Activated naive CD8-positive, alpha-beta T cell treated with anti-CD3 and anti-CD28 coated beads for 36 hours (primary cell): ENCODE measurements at regions not wholly inside any gene's neighbourhood (a gene's known extent, or its start where the extent isn't known, plus 50 kb on each side); places are given as distances from the start of the nearest gene placed in this dataset.
"Not testable (repeated sequence)": the region's sequence is repeated elsewhere in the genome, so short reads cannot be mapped to it uniquely, and the experiment has no call there.

Source experiments
- DNase-seq: peaks from one replicate; pipeline ENCODE4 v3.0.0; 2021
- H3K27ac Mint-ChIP-seq: one replicate; pipeline ENCODE4 v1.8.0; 2022; ENCODE audit warnings: mild to moderate bottlenecking, moderate library complexity, mixed read lengths
- H3K27me3 Mint-ChIP-seq: one replicate; pipeline ENCODE4 v1.8.0; 2022; ENCODE audit warnings: mild to moderate bottlenecking, mixed read lengths
- H3K36me3 Mint-ChIP-seq: one replicate; pipeline ENCODE4 v1.8.0; 2021; ENCODE audit warnings: mild to moderate bottlenecking, mixed read lengths
- H3K4me1 Mint-ChIP-seq: one replicate; pipeline ENCODE4 v1.8.0; 2021; ENCODE audit warnings: mixed read lengths
- H3K4me3 Mint-ChIP-seq: one replicate; pipeline ENCODE4 v1.8.0; 2022; ENCODE audit warnings: mild to moderate bottlenecking, moderate library complexity, mixed read lengths
- H3K9me3 Mint-ChIP-seq: one replicate; pipeline ENCODE4 v1.8.0; 2022; ENCODE audit warnings: mixed read lengths

DNA sequence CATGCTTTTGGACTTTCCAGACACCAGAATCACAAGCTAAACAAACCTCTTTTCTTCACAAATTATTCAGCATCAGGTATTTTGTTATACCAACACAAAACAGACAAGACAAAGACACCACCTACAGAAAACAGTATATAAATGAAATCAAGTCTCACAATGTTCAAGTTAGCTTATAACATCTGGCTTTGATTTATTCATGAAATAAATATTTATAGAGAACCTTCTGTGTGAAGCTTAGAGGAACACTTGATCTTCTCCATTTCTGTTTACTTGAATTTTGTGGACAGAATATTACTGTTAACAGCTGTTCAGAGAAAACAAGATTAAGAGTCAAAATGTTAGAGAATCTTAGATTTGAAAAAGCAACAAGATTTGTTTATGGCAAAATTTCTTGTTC lies 137.4 kb upstream of the PRR16 start:
- Mint-ChIP-seq H3K36me3 (no peaks in the 10 kb centered on the region), H3K27ac (no peak overlapping the region), H3K9me3 (peaks cover 5% of the 10 kb centered on the region), H3K4me1 (no peaks in the 10 kb centered on the region), H3K4me3 (no peak overlapping the region), H3K27me3 (no peaks in the 10 kb centered on the region)
- DNase-seq: no peak

DNA sequence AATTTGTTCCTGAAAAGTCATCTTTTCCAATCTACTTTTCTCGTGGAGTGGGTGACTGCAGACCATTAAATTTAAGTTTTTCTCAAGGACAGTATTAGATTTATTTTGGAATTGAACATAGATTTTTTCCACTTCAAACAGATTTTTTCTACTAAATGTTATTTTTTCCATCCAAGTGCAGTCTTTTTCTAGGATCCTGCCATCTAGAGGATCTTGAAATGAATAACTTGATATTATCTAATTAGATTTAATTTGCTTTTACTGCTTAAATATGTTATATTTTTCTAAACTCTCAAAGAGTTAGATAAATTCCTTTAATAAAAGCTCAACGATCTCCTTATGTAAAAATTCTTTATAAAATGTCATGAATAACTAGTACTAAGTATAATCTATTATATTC lies 136.9 kb upstream of the PRR16 start:
- DNase-seq: no peak
- Mint-ChIP-seq H3K36me3 (no peaks in the 10 kb centered on the region), H3K9me3 (peaks cover 5% of the 10 kb centered on the region), H3K27me3 (no peaks in the 10 kb centered on the region), H3K4me1 (no peaks in the 10 kb centered on the region), H3K4me3 (no peak overlapping the region), H3K27ac (no peak overlapping the region)

DNA sequence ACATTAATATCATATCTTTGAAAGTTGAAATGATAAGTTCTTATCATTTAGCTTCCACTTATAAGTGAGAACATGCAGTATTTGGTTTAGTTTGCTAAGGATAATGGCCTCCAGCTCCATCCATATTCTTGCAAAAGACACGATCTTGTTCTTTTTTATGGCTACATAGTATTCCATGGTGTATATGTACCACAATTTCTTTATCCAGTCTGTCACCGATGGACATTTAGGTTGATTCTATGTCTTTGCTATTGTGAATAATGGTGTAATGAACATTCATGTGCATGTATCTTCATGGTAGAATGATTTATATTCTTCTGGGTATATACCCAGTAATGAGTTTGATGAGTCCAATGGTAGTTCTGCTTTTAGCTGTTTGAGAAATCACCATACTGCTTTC lies 135.0 kb upstream of the PRR16 start:
- no peaks in the 10 kb centered on the region for H3K36me3 Mint-ChIP-seq
- DNase-seq: no peak
- H3K27me3 Mint-ChIP-seq: no peaks in the 10 kb centered on the region
- no peaks in the 10 kb centered on the region for H3K4me1 Mint-ChIP-seq
- H3K4me3 Mint-ChIP-seq: no peak overlapping the region
- H3K9me3 Mint-ChIP-seq: peaks cover 5% of the 10 kb centered on the region
- H3K27ac Mint-ChIP-seq: no peak overlapping the region

DNA sequence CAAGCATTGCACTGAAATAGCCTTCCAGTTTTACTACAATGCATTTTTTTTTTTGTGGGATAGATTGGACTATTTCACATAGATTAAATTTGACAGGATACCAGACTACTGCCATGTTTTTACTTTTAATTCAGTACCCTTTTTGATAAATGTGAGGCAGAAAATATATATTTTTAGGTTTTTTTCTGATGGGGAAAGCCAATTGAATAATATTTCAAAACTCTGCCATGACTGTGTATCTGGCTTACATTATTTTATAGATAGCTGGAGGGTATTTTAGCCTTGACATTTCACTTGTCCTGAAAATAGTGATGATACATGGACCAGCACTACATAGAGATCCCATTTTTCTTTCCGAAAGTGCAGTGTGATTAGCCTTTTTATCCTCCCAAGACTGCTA lies 133.5 kb upstream of the PRR16 start:
- H3K27ac Mint-ChIP-seq: no peak overlapping the region
- peaks cover 5% of the 10 kb centered on the region for H3K9me3 Mint-ChIP-seq
- H3K4me3 Mint-ChIP-seq: no peak overlapping the region
- no peak for DNase-seq
- no peaks in the 10 kb centered on the region for H3K36me3 Mint-ChIP-seq
- H3K27me3 Mint-ChIP-seq: no peaks in the 10 kb centered on the region
- H3K4me1 Mint-ChIP-seq: no peaks in the 10 kb centered on the region

DNA sequence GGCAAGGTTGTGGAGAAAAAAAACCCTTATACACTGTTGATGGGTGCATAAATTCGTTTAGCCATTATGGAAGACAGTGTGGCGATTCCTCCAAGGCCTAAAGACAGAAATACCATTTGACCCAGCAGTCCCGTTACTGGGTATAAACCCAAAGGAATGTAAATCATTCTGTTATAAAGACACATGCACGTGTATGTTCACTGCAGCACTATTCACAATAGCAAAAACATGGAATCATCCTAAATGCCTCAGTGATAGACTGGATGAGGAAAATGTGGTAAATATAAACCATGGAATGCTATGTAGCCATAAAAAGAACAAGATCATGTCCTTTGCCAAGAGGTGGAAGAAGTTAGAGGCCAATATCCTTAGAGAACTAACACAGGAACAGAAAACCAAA lies 119.9 kb upstream of the PRR16 start:
- Mint-ChIP-seq H3K36me3 (no peaks in the 10 kb centered on the region), H3K4me3 (no peak overlapping the region), H3K9me3 (no peaks in the 10 kb centered on the region), H3K27ac (no peak overlapping the region), H3K4me1 (no peaks in the 10 kb centered on the region), H3K27me3 (no peaks in the 10 kb centered on the region)
- no peak for DNase-seq

DNA sequence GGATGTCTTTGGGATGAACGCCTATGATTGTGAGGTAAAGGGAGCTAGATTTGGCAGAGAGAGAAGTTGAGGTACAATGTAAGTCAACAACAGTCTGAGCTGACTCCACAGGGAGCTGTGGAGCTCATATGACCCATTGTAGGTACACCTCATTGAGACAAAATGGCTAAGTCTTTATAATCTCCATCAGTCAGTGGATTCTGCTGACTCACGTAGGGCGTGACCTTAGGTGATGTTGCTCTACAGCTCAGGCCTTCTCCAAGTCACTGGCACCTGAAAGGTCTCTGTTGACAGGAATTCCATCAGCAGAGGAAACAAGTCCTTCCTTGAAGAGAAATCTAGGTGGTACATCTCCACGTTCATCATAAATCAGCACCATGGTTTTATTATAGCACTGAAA lies 118.2 kb upstream of the PRR16 start:
- H3K27ac Mint-ChIP-seq: no peak overlapping the region
- peaks cover 1% of the 10 kb centered on the region for H3K9me3 Mint-ChIP-seq
- H3K27me3 Mint-ChIP-seq: no peaks in the 10 kb centered on the region
- no peak for DNase-seq
- no peak overlapping the region for H3K4me3 Mint-ChIP-seq
- H3K4me1 Mint-ChIP-seq: no peaks in the 10 kb centered on the region
- H3K36me3 Mint-ChIP-seq: no peaks in the 10 kb centered on the region

DNA sequence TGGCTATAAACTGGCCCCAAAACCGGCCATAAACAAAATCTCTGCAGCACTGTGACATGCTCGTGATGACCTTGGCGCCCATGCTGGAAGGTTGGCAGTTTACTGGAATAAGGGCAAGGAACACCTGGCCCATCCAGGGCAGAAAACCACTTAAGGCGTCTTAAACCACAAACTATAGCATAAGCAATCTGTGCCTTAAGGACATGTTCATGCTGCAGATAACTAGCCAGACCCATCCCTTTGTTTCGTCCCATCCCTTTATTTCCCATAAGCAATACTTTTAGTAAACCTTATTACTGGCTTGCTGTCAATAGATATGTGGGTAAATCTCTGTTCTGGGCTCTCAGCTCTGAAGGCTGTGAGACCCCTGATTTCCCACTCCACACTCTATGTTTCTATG lies 113.0 kb upstream of the PRR16 start:
- DNase-seq, H3K27ac Mint-ChIP-seq, H3K36me3 Mint-ChIP-seq, H3K4me1 Mint-ChIP-seq, H3K9me3 Mint-ChIP-seq, H3K27me3 Mint-ChIP-seq, H3K4me3 Mint-ChIP-seq: not testable (repeated sequence)

DNA sequence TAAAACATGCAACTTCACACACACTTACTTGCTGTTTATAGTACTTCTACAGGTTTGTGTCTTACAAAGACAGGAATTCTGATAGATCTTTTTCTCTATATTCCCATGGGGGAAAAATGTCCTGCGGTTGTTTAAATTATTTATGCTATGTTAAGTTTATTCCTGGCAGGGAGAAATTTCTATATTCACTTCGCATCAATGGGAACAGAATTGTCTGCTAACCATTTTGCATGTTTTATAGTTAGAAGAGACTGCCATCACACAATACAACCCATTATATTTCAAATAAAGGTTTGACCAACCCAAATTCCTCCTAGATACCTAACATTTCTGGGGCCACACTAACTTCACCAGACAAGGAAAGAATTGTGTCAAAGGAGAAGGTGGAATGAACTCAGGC lies 110.0 kb upstream of the PRR16 start:
- no peaks in the 10 kb centered on the region for H3K27me3 Mint-ChIP-seq
- H3K27ac Mint-ChIP-seq: no peak overlapping the region
- H3K4me3 Mint-ChIP-seq: no peak overlapping the region
- DNase-seq: no peak
- H3K4me1 Mint-ChIP-seq: no peaks in the 10 kb centered on the region
- H3K36me3 Mint-ChIP-seq: no peaks in the 10 kb centered on the region
- H3K9me3 Mint-ChIP-seq: peaks cover 4% of the 10 kb centered on the region

DNA sequence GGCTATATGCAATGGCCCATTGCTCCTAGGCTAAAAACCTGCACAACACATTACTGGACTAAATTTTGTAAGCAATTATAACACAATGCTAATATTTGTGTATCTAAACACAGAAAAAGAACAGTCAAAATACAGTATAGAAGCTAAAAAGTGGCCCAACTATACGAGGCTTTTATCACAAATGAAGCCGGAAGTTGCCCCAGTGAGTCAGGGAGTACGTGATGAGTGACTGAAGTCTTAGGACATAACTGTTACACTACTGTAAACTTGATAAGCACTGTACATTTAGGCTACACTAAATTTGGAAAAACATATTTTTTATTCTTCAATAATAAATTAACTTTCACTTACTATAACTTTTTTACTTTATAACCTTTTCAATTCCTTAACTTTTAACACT lies 105.2 kb upstream of the PRR16 start:
- no peaks in the 10 kb centered on the region for H3K9me3 Mint-ChIP-seq
- no peak overlapping the region for H3K4me3 Mint-ChIP-seq
- no peaks in the 10 kb centered on the region for H3K36me3 Mint-ChIP-seq
- no peak for DNase-seq
- no peak overlapping the region for H3K27ac Mint-ChIP-seq
- H3K27me3 Mint-ChIP-seq: no peaks in the 10 kb centered on the region
- H3K4me1 Mint-ChIP-seq: no peaks in the 10 kb centered on the region

DNA sequence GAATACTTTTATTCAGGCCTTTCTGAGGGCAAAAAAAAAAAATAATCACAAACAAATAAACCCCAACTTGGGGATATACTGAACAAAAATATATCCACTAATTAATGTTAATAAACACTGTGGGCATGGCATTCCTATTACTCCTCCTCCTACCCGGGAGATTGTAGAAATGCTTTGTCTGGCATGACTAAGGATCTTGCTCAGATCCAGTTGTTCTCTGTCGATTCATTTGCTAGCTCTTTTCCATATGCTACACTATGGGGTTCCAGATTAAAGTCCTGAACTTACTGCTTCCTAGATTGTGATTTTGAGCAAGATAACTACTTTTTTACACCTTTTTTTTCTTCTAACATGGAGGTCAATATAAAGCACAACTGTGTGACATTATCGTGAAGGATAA lies 102.2 kb upstream of the PRR16 start:
- DNase-seq: no peak
- no peak overlapping the region for H3K4me3 Mint-ChIP-seq
- H3K4me1 Mint-ChIP-seq: no peaks in the 10 kb centered on the region
- no peaks in the 10 kb centered on the region for H3K9me3 Mint-ChIP-seq
- no peaks in the 10 kb centered on the region for H3K36me3 Mint-ChIP-seq
- H3K27ac Mint-ChIP-seq: no peak overlapping the region
- no peaks in the 10 kb centered on the region for H3K27me3 Mint-ChIP-seq

DNA sequence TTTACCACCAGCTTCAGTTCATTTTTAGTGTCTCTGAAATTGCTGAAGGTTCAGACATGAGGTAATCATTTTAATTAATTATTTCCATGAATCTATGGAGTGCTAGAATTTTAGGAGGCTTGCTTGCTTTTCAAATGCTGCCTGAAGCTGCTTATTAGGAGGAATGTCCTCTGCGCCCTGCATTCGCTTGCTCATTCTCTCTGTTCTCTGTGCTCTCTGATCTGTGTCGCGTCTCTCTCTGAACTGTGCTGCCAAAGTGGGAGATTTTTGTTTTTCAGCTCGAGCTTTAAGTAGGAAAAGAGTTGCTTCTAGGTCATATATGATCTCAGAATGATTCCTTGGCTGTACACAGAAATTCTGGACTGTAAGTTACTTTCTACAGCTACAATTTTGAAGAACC lies 101.7 kb upstream of the PRR16 start:
- no peaks in the 10 kb centered on the region for H3K36me3 Mint-ChIP-seq
- H3K9me3 Mint-ChIP-seq: no peaks in the 10 kb centered on the region
- no peak overlapping the region for H3K27ac Mint-ChIP-seq
- DNase-seq: no peak
- no peaks in the 10 kb centered on the region for H3K27me3 Mint-ChIP-seq
- no peak overlapping the region for H3K4me3 Mint-ChIP-seq
- H3K4me1 Mint-ChIP-seq: no peaks in the 10 kb centered on the region

DNA sequence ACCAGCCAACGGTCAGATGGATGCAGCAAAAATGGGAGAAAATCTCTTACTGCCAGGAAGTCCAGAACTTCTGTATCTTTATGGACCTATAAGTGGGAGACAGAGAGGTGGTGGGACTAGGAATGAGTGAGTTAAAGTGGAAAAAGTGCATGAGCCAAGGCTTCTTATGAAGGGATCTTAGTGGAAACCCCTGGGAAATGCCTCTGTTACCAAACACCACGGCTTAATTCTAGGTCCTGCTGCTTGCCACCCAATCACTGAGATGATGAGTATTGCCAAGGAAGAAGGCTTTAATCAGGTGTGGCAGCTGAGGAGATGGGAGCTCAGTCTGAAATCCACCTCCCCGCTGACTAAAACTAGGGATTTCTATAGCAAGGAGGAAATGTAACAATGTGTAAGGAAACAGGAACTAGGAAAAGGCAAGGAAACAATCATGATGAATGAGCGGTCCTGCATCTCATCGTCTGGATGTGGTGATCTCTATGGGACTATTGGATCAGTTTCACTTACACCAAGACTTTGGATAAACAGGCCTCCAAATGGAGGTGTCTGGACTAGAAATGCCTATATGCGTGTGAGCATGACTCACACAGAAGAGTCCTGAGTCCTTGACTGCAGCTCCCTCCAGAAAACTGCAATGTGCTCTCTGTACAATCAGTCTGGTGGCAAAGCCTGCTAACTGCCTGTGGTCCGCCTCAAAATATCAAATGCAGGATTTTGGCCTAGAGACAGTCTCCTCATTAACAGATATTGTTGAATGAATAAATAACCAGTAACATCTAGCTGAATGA lies 98.2 kb upstream of the PRR16 start:
- H3K4me1 Mint-ChIP-seq: no peaks in the 10 kb centered on the region
- no peak for DNase-seq
- H3K4me3 Mint-ChIP-seq: no peak overlapping the region
- no peaks in the 10 kb centered on the region for H3K36me3 Mint-ChIP-seq
- no peaks in the 10 kb centered on the region for H3K27me3 Mint-ChIP-seq
- H3K27ac Mint-ChIP-seq: no peak overlapping the region
- H3K9me3 Mint-ChIP-seq: no peaks in the 10 kb centered on the region

DNA sequence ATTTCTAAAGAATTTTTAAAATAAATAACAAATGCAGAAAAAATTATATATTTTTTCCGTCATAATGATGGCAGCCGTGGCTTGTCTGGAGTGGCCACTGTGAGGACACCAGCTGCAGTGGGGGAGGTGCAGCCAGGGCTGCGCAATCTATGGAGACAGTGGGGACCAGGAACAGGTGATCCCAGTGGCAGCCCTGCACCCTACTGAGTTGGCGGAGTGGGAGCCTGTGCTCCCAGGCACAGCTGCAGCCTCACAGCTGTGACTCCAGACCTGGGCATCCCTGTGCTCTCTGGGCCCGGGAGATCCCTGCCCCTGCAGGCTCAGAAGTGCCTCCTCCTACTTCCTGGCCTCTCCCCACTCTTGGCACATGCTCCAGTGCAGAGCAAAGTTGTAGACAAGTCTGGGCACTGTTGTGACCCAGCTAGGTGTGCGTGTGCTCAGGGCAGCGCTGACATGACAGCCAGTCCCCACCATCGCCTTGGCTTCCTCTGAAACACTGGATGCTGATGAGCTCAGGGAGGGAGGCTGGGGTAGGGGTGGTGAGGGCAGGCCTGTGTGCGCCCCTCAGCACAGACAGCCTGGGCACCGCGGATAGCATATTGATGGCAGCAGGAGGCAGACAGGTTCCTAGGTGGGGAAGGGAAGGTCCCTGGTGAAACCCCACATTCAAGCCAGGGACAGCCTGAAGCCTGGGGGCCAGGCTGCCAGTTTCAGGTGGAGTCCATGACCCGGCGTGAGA lies 96.0 kb upstream of the PRR16 start:
- DNase-seq: no peak
- Mint-ChIP-seq H3K4me3 (no peak overlapping the region), H3K27me3 (no peaks in the 10 kb centered on the region), H3K36me3 (no peaks in the 10 kb centered on the region), H3K4me1 (no peaks in the 10 kb centered on the region), H3K9me3 (no peaks in the 10 kb centered on the region), H3K27ac (no peak overlapping the region)

DNA sequence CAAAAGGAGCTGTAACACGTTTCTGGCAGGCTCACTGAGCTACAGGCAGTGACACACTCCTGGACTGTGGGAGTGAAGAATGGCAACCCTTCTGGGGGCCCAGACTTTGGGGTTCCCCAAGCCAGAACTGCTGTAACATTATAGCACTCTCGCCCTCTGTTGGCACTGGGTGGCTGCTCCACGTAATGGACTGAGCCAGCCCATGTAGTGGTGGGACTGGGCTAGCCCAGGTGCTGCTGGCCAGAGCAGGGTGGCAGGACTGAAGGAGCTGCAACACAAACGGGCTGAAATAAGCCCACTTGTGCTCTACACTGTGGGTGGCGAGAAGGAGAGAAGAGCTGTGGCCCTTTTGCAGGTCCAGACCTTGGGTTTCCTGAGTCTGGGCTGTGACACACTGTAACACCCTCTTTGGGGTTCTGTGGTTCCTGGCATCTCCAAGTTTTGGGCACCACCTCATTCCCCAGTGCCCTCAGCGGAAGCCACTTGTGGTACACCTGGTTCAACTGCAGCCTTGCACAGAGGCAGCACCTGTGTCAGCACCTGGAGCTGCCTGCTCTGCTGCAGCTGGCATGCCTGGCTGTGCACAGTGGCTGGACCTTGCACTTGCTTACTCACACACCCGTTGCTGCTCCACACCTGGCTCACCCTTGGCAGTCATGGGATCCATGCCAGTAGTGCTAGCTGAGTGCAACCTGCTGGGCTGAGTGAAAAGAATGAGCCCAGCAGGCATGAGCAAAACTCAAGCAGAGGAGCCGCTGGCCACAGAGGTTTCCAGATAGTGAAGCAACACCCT lies 95.0 kb upstream of the PRR16 start:
- no peaks in the 10 kb centered on the region for H3K27me3 Mint-ChIP-seq
- H3K4me3 Mint-ChIP-seq: no peak overlapping the region
- H3K9me3 Mint-ChIP-seq: no peaks in the 10 kb centered on the region

DNA sequence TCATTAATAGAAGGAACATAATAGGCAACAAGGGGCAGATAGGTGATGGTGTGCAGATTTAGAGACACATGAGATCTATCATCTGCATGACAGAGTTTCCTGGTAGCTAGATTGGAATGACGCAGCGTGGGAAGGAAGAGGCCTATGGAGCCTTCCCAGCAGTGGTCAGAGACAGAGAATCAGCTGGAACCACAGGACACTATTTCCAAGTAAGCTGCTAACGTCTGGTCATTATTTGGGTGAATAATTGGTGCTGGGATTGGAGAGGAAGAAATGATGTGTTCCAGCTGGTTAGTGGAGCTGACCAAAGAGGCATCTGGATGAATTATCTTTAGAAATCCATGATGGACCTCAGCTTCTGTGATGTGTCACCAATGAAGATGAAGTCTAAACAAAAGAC lies 91.2 kb upstream of the PRR16 start:
- H3K27ac Mint-ChIP-seq: no peak overlapping the region
- no peak for DNase-seq
- H3K27me3 Mint-ChIP-seq: no peaks in the 10 kb centered on the region
- H3K4me1 Mint-ChIP-seq: no peaks in the 10 kb centered on the region
- peaks cover 4% of the 10 kb centered on the region for H3K9me3 Mint-ChIP-seq
- no peak overlapping the region for H3K4me3 Mint-ChIP-seq
- no peaks in the 10 kb centered on the region for H3K36me3 Mint-ChIP-seq

More for the DNA sequence above, 95.0 kb upstream of the PRR16 start:
- no peaks in the 10 kb centered on the region for H3K36me3 Mint-ChIP-seq
- DNase-seq: no peak
- no peak overlapping the region for H3K27ac Mint-ChIP-seq
- H3K4me1 Mint-ChIP-seq: no peaks in the 10 kb centered on the region
